GM12891 (cell line): ENCODE measurements at regions not wholly inside any gene's neighbourhood (a gene's known extent, or its start where the extent isn't known, plus 50 kb on each side); places are given as distances from the start of the nearest gene placed in this dataset.

ENCODE experiments used
- POLR2A ChIP-seq: IDR thresholded peaks from 2 replicates; pipeline ENCODE4 v1.6.1; 2011; ENCODE audit warnings: low read depth, low read length, control low read depth
- POLR2AphosphoS5 ChIP-seq: IDR thresholded peaks from 2 replicates; pipeline ENCODE4 v1.6.1; 2011; ENCODE audit warnings: low read depth, low read length, control low read depth
- POU2F2 ChIP-seq: IDR thresholded peaks from 2 replicates; pipeline ENCODE4 v1.6.1; 2011; ENCODE audit warnings: low read depth, mild to moderate bottlenecking, control low read depth, low read length, moderate library complexity
- SPI1 ChIP-seq: IDR thresholded peaks from 2 replicates; pipeline ENCODE4 v1.6.1; 2011; ENCODE audit warnings: low read depth, low read length, control low read depth
- TAF1 ChIP-seq: IDR thresholded peaks from 2 replicates; pipeline ENCODE4 v1.6.1; 2011; ENCODE audit warnings: low read depth, low read length, control low read depth

DNA sequence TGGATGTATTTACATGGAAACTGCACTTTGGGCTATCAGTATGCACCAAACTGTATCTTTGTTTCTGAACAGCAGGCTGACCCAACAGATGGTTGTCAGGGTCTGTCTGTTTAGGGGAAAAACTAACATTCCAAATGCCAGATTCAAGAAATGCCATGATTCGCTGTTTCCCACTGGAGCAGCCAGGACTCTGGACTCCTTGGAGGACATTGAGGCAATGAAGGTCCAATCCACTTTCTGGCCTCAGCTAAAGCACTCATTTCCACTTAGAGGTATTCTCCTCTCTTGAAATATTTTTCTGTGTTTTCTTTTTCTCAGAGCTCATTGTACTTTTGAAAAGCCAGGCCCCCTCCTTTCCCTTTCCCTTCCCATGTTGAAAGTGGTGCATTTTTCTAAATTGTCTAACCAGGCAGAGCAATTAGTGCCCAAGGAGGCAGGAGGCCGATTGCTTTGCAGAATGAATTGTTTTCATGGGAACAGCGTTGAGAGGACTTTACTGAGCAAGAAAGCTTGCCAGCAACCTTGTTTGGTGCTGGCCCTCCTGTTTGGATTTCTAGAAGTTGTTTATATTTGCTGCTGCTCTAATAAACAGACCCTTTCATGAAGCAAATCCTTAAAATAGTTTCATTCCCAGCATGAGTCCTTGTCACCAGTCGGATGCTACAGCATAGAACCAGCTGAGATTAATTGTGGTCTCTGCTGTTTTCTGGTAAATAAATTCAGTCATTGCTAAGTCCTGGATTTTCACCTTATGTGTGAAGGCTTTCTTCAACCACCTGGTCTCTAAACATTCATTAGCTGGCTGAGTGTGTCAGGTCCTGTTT lies 132.8 kb upstream of the TAF11L2 start:
- TF ChIP-seq POLR2AphosphoS5, result no peak
- TF ChIP-seq TAF1, result no peak
- TF ChIP-seq POLR2A, result no peak
- TF ChIP-seq SPI1, result no peak
- TF ChIP-seq POU2F2, result no peak
